ENCODE measurements at regions not wholly inside any gene's neighbourhood (a gene's known extent, or its start where the extent isn't known, plus 50 kb on each side); places are given as distances from the start of the nearest gene placed in this dataset.
A peak's percentile ranks its signal among the peaks of the same experiment; 100 is the strongest.

DNA sequence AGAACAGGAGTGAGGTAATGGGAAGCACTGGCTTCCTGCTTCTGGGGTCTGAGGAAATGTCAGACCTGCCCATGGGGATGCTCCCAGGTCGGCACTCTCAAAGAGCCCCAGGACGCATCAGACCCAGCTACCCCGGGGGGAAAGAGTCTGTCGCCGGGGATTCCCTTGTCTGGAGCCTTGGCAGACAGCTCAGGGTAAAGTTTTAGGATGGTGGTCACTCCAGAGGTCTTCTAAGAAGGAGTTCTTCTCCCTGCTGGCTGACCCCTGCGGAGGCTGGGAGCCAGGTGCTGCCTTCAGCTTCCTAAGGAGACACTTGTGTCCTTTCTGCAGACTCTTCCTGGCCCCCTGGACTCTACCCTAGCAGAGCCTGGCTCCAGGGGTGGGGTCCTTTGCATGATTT lies 61.9 kb upstream of the PSEN2 start:
- Histone ChIP-seq H3K4me3 (no peak overlapping the region), H3K9me3 (ENCODE audit: low read depth) (no peaks in the 10 kb centered on the region), H3K27ac (no peak overlapping the region), H3K36me3 (no peaks in the 10 kb centered on the region), H3K27me3 (no peaks in the 10 kb centered on the region), H3K4me1 (ENCODE audit: low read depth) (no peaks in the 10 kb centered on the region)
- TF ChIP-seq, protein P1, sequence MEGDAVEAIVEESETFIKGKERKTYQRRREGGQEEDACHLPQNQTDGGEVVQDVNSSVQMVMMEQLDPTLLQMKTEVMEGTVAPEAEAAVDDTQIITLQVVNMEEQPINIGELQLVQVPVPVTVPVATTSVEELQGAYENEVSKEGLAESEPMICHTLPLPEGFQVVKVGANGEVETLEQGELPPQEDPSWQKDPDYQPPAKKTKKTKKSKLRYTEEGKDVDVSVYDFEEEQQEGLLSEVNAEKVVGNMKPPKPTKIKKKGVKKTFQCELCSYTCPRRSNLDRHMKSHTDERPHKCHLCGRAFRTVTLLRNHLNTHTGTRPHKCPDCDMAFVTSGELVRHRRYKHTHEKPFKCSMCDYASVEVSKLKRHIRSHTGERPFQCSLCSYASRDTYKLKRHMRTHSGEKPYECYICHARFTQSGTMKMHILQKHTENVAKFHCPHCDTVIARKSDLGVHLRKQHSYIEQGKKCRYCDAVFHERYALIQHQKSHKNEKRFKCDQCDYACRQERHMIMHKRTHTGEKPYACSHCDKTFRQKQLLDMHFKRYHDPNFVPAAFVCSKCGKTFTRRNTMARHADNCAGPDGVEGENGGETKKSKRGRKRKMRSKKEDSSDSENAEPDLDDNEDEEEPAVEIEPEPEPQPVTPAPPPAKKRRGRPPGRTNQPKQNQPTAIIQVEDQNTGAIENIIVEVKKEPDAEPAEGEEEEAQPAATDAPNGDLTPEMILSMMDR (IDR thresholded peaks at IDR 0.05; ENCODE audit: low read depth, low read length): no peak
- no peak for DNase-seq (ENCODE audit: low read depth in 1 of 2, low spot score in 1 of 2)

DNA sequence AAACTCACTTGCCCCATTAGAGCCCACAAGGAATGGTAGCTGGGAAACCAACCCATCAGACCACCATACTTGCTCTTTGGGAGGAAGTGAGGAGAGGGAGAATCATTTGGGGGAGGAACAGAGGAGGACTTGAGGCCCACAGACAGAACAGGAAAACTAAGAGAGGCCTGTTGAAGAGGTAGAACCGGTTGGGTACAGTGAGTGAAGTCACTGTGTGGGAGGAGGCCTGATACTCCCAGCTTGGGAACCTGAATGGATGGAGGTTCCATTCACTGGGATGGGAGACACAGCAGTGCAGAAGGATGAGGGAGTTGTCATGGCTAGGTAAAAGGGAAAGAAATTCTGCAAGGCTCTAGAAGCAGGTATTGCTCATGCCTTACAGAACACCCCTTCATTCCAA lies 63.4 kb upstream of the PSEN2 start:
- Histone ChIP-seq H3K27me3 (no peaks in the 10 kb centered on the region), H3K4me3 (no peak overlapping the region), H3K27ac (no peak overlapping the region), H3K36me3 (no peaks in the 10 kb centered on the region), H3K9me3 (ENCODE audit: low read depth) (no peaks in the 10 kb centered on the region), H3K4me1 (ENCODE audit: low read depth) (no peaks in the 10 kb centered on the region)
- TF ChIP-seq, protein P1 (IDR thresholded peaks at IDR 0.05; ENCODE audit: low read depth, low read length): no peak
- DNase-seq (ENCODE audit: low read depth in 1 of 2, low spot score in 1 of 2): no peak

DNA sequence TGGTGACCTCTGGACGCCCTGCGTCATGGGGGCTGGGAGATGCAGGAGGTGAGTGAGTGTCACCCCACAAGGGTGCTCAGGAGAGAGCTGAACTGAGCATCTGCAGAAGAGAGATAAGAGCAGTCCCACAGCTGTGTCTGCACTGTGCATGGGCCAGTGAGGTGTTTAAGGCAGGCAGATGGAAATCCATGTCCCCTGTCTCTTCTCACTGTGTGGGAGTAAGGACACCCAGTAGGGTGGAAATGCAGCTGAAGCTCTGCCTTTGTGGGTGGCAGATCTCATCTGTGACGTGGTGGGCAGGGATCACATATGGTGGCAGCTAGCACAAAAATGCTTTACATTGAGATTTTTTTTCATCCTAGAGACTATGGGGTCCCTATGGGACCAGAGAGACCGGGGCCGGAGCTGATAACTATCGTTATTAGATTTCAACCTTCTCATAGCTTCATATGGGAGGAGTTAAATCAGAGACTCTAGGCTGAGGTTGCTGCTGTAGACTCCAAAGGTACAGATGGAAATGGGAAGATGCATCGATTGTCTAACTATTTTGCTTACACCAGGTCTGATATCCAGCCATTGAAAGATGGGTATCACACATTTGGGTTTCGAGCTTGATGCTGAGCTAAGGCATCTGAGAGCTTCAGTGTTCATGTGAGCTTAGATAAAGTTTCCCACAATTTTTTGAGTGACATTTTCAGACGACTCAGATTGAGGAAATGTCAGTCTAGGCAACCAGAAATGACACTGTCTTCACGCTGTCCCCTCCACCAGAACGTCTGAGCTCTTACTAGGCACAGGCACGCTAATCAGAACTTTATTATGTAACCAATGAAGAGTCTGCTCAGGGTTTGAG lies 65.3 kb upstream of the PSEN2 start:
- no peak overlapping the region for H3K4me3 ChIP-seq
- H3K27me3 ChIP-seq: no peaks in the 10 kb centered on the region
- no peak overlapping the region for H3K27ac ChIP-seq
- no peaks in the 10 kb centered on the region for H3K9me3 ChIP-seq (ENCODE audit: low read depth)
- no peaks in the 10 kb centered on the region for H3K36me3 ChIP-seq
- DNase-seq (ENCODE audit: low read depth in 1 of 2, low spot score in 1 of 2): no peak
- H3K4me1 ChIP-seq (ENCODE audit: low read depth): no peaks in the 10 kb centered on the region
- TF ChIP-seq, protein P1 (IDR thresholded peaks at IDR 0.05; ENCODE audit: low read depth, low read length): no peak

DNA sequence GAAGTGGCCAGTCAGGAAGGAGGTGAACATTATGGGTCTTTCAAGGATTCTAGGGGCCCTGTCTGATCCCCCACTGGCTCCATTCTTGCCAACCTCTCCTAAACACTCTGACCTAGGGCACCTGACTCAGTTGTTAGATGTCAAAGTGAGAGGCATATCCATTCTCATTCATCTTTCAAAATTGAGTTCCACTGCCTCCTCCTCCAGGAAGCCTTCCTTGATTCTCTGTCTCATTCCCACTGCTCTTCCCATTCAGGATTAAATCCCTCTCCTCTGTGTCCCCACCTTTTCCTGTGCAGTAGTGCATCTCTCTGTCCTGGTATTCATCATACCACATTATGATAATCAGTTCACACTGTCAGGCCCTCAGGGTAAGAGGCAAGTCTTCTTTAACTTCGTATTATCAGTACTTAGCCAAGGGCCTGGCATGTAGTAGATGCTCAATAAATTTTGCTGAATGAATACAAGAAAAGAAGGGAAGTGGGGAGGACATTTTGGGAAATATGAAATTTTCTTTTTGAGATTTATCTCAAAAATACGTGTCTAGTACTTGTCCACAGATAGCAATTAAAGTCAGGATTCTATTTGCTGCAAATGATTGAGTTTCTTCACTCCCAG lies 61.8 kb upstream of the ITPKB start:
- DNase-seq (ENCODE audit: low read depth in 1 of 2, low spot score in 1 of 2): no peak
- no peak overlapping the region for H3K4me3 ChIP-seq
- H3K27me3 ChIP-seq: no peaks in the 10 kb centered on the region
- no peaks in the 10 kb centered on the region for H3K4me1 ChIP-seq (ENCODE audit: low read depth)
- H3K9me3 ChIP-seq (ENCODE audit: low read depth): no peaks in the 10 kb centered on the region
- no peaks in the 10 kb centered on the region for H3K36me3 ChIP-seq
- no peak overlapping the region for H3K27ac ChIP-seq
- TF ChIP-seq, protein P1 (IDR thresholded peaks at IDR 0.05; ENCODE audit: low read depth, low read length): no peak

DNA sequence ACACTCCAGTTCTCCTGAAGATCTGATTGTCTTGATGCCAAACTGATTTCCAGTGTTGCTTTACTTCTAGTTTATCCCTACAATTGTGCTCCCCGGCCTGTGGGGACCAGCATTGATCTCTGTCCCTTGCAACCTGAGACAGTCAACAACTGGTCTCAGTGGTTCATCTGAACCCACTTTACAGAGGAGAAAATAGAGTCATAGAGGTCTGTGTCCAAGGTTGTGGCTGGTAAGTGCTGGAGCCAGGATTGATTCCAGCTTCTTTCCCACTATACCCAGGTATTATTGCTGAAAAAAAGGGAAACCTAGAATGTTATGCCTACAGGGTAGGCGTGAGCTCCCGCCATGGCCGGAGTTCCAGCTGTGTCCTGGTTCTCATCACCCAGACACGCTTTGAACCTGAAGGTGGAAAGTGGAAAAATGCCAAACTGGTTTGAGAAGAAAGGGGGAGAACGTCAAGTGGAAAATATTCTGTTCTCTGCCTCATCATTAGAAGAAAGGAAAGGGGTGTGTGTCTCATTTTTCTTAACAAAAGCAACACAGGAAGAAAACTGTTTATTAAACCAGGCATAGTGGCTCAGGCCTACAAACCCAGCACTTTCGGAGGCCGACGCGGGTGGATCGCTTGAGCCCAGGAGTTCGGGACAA lies 60.7 kb upstream of the ITPKB start:
- Histone ChIP-seq H3K27ac (no peak overlapping the region), H3K9me3 (ENCODE audit: low read depth) (no peaks in the 10 kb centered on the region), H3K27me3 (no peaks in the 10 kb centered on the region), H3K4me3 (no peak overlapping the region), H3K36me3 (no peaks in the 10 kb centered on the region), H3K4me1 (ENCODE audit: low read depth) (no peaks in the 10 kb centered on the region)
- peak in 1 of 2 donors; percentile 23 for DNase-seq (ENCODE audit: low read depth in 1 of 2, low spot score in 1 of 2)
- TF ChIP-seq, protein P1 (IDR thresholded peaks at IDR 0.05; ENCODE audit: low read depth, low read length): no peak

Measured in cardiac muscle cell (in vitro differentiated cells and primary cell).